Activated T-cell treated with anti-CD3 and anti-CD28 coated beads, Interleukin-2, amount 50 U/mL, for 24 hours (primary cell): ENCODE measurements at regions not wholly inside any gene's neighbourhood (a gene's known extent, or its start where the extent isn't known, plus 50 kb on each side); places are given as distances from the start of the nearest gene placed in this dataset.
"Not testable (repeated sequence)": the region's sequence is repeated elsewhere in the genome, so short reads cannot be mapped to it uniquely, and the experiment has no call there.

Experiments used
- DNase-seq: peaks from one replicate; pipeline ENCODE4 v3.0.0-alpha.2; 2020
- H3K27ac Mint-ChIP-seq: 2 replicates; pipeline ENCODE4 v1.8.0; 2020; ENCODE audit warnings: mild to moderate bottlenecking, mixed read lengths
- H3K27me3 Mint-ChIP-seq: 2 replicates; pipeline ENCODE4 v1.8.0; 2020; ENCODE audit warnings: mixed read lengths
- H3K36me3 Mint-ChIP-seq: 2 replicates; pipeline ENCODE4 v1.8.0; 2020; ENCODE audit warnings: low read depth, mixed read lengths
- H3K4me1 Mint-ChIP-seq: 2 replicates; pipeline ENCODE4 v1.8.0; 2020; ENCODE audit warnings: low read depth, mixed read lengths
- H3K4me3 Mint-ChIP-seq: 2 replicates; pipeline ENCODE4 v1.8.0; 2020; ENCODE audit warnings: mild to moderate bottlenecking, moderate library complexity, mixed read lengths
- H3K9me3 Mint-ChIP-seq: 2 replicates; pipeline ENCODE4 v1.8.0; 2020; ENCODE audit warnings: mixed read lengths

- no peak overlapping the region for H3K4me3 Mint-ChIP-seq
- DNase-seq: peak; percentile 66
- H3K9me3 Mint-ChIP-seq: no peaks in the 10 kb centered on the region
- no peaks in the 10 kb centered on the region for H3K36me3 Mint-ChIP-seq
- H3K27ac Mint-ChIP-seq: no peak overlapping the region
- peaks cover 5% of the 10 kb centered on the region for H3K4me1 Mint-ChIP-seq
- H3K27me3 Mint-ChIP-seq: peaks cover 14% of the 10 kb centered on the region
These were observed 117.2 kb upstream of the IGLL5 start for GRCh38 chr22:22770280-22770871.

GRCh38 chr22:22770881-22771280 lies 116.7 kb upstream of the IGLL5 start:
- no peaks in the 10 kb centered on the region for H3K36me3 Mint-ChIP-seq
- H3K4me1 Mint-ChIP-seq: peaks cover 5% of the 10 kb centered on the region

GRCh38 chr22:22771696-22772377 lies 115.8 kb upstream of the IGLL5 start:
- Mint-ChIP-seq H3K4me1 (peaks cover 5% of the 10 kb centered on the region), H3K36me3 (no peaks in the 10 kb centered on the region), H3K4me3 (no peak overlapping the region), H3K27me3 (peaks cover 11% of the 10 kb centered on the region), H3K27ac (no peak overlapping the region), H3K9me3 (no peaks in the 10 kb centered on the region)
- DNase-seq: no peak

More at GRCh38 chr22:22770881-22771280, 116.7 kb upstream of the IGLL5 start:
- Mint-ChIP-seq H3K27me3 (peaks cover 14% of the 10 kb centered on the region), H3K9me3 (no peaks in the 10 kb centered on the region), H3K4me3 (no peak overlapping the region), H3K27ac (no peak overlapping the region)
- DNase-seq: no peak

- no peak overlapping the region for H3K27ac Mint-ChIP-seq
- H3K36me3 Mint-ChIP-seq: no peaks in the 10 kb centered on the region
- no peak for DNase-seq
- H3K27me3 Mint-ChIP-seq: peaks cover 11% of the 10 kb centered on the region
- H3K4me1 Mint-ChIP-seq: peaks cover 5% of the 10 kb centered on the region
- H3K4me3 Mint-ChIP-seq: no peak overlapping the region
- no peaks in the 10 kb centered on the region for H3K9me3 Mint-ChIP-seq
These were observed 115.2 kb upstream of the IGLL5 start for GRCh38 chr22:22772396-22772795.

- Mint-ChIP-seq H3K36me3 (no peaks in the 10 kb centered on the region), H3K27ac (no peak overlapping the region), H3K4me1 (peaks cover 5% of the 10 kb centered on the region), H3K27me3 (peaks cover 7% of the 10 kb centered on the region), H3K9me3 (no peaks in the 10 kb centered on the region), H3K4me3 (no peak overlapping the region)
- no peak for DNase-seq
These were observed 114.7 kb upstream of the IGLL5 start for GRCh38 chr22:22772883-22773282.

GRCh38 chr22:22773427-22773826 lies 114.2 kb upstream of the IGLL5 start:
- peaks cover 3% of the 10 kb centered on the region for H3K27me3 Mint-ChIP-seq
- H3K9me3 Mint-ChIP-seq: no peaks in the 10 kb centered on the region
- no peak overlapping the region for H3K27ac Mint-ChIP-seq
- H3K36me3 Mint-ChIP-seq: no peaks in the 10 kb centered on the region
- DNase-seq: no peak
- no peak overlapping the region for H3K4me3 Mint-ChIP-seq
- H3K4me1 Mint-ChIP-seq: peaks cover 5% of the 10 kb centered on the region

- no peak for DNase-seq
These were observed 113.5 kb upstream of the IGLL5 start for GRCh38 chr22:22773979-22774604.

GRCh38 chr22:22774762-22775161 lies 112.9 kb upstream of the IGLL5 start:
- H3K27me3 Mint-ChIP-seq, H3K36me3 Mint-ChIP-seq, DNase-seq, H3K4me1 Mint-ChIP-seq, H3K4me3 Mint-ChIP-seq, H3K9me3 Mint-ChIP-seq, H3K27ac Mint-ChIP-seq: not testable (repeated sequence)

More at GRCh38 chr22:22773979-22774604, 113.5 kb upstream of the IGLL5 start:
- Mint-ChIP-seq H3K27me3 (no peaks in the 10 kb centered on the region), H3K9me3 (no peaks in the 10 kb centered on the region), H3K36me3 (no peaks in the 10 kb centered on the region), H3K27ac (no peak overlapping the region), H3K4me1 (peaks cover 5% of the 10 kb centered on the region), H3K4me3 (no peak overlapping the region)

GRCh38 chr22:22776121-22776520 lies 111.5 kb upstream of the IGLL5 start:
- H3K36me3 Mint-ChIP-seq: no peaks in the 10 kb centered on the region
- no peak overlapping the region for H3K4me3 Mint-ChIP-seq
- no peaks in the 10 kb centered on the region for H3K9me3 Mint-ChIP-seq
- no peaks in the 10 kb centered on the region for H3K27me3 Mint-ChIP-seq
- H3K27ac Mint-ChIP-seq: no peak overlapping the region
- no peak for DNase-seq
- H3K4me1 Mint-ChIP-seq: peaks cover 2% of the 10 kb centered on the region

- Mint-ChIP-seq H3K27ac (no peak overlapping the region), H3K4me3 (no peak overlapping the region), H3K9me3 (no peaks in the 10 kb centered on the region), H3K4me1 (peaks cover 2% of the 10 kb centered on the region), H3K27me3 (no peaks in the 10 kb centered on the region), H3K36me3 (no peaks in the 10 kb centered on the region)
- no peak for DNase-seq
These were observed 108.4 kb upstream of the IGLL5 start for GRCh38 chr22:22779213-22779612.

GRCh38 chr22:22783575-22783974 lies 104.0 kb upstream of the IGLL5 start:
- no peak overlapping the region for H3K27ac Mint-ChIP-seq
- no peak for DNase-seq
- H3K4me1 Mint-ChIP-seq: peaks cover 6% of the 10 kb centered on the region
- no peak overlapping the region for H3K4me3 Mint-ChIP-seq
- no peaks in the 10 kb centered on the region for H3K36me3 Mint-ChIP-seq
- no peaks in the 10 kb centered on the region for H3K9me3 Mint-ChIP-seq
- no peaks in the 10 kb centered on the region for H3K27me3 Mint-ChIP-seq

- H3K36me3 Mint-ChIP-seq: no peaks in the 10 kb centered on the region
- no peaks in the 10 kb centered on the region for H3K27me3 Mint-ChIP-seq
- H3K9me3 Mint-ChIP-seq: no peaks in the 10 kb centered on the region
- H3K4me1 Mint-ChIP-seq: peaks cover 10% of the 10 kb centered on the region
- no peak overlapping the region for H3K27ac Mint-ChIP-seq
- H3K4me3 Mint-ChIP-seq: no peak overlapping the region
- DNase-seq: no peak
These were observed 103.2 kb upstream of the IGLL5 start for GRCh38 chr22:22784249-22785039.

GRCh38 chr22:22785316-22786065 lies 102.1 kb upstream of the IGLL5 start:
- DNase-seq: no peak
- Mint-ChIP-seq H3K4me3 (no peak overlapping the region), H3K27me3 (no peaks in the 10 kb centered on the region), H3K27ac (no peak overlapping the region), H3K4me1 (peaks cover 21% of the 10 kb centered on the region), H3K9me3 (no peaks in the 10 kb centered on the region), H3K36me3 (no peaks in the 10 kb centered on the region)
